ENCODE measurements at regions not wholly inside any gene's neighbourhood (a gene's known extent, or its start where the extent isn't known, plus 50 kb on each side); places are given as distances from the start of the nearest gene placed in this dataset.
A peak's percentile ranks its signal among the peaks of the same experiment; 100 is the strongest.

GRCh38 chr12:29051221-29051620 is 97.9 kb upstream of the FAR2 start:
- DNase-seq = no peak

DNA sequence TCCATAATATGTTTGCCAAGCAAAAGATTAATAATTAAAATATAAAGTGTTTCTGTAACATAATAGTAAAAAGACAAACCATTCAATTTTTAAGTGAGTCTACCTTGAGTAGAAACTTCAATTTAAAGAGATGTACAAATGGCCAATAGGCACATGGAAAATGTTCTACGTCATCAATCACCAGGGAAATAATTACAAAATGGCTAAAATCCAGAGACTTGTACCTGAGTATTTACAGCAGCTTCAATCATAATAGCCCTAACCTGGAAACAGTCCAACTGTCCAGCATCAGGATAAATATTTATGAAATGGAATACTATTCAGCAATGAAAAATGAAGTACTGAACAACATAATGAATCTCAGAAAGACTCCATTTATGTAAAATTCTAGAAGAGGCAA is 95.5 kb upstream of the FAR2 start:
- no peak for DNase-seq

GRCh38 chr12:29054858-29055663 is 94.0 kb upstream of the FAR2 start:
- no peak for DNase-seq

DNA sequence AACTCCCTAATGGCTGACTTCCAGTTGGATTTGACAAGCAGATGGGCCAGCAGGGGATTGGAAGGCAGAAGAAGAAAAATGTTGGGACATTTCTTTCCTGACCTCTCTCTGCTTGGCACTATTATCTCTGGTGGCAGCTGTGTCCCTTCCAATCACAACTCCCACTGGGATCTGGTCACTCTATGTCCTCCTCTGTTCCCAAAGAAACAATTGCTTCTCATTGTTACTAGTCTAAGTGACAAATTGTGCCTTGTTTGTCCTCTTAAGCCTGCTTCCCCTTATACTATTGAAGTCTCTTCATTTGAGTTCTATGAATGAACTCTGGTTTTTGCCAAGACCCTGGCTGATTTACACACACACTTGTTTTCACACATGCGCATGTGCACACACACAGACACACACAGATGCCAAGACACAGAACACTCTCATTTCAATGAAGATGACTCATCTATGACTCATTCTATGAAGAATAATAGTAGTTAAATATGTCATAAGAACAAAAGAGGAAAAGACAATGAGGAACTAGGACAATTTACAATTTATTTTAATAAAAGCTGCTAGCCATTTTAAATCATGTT is 83.0 kb upstream of the FAR2 start:
- no peak for DNase-seq

DNA sequence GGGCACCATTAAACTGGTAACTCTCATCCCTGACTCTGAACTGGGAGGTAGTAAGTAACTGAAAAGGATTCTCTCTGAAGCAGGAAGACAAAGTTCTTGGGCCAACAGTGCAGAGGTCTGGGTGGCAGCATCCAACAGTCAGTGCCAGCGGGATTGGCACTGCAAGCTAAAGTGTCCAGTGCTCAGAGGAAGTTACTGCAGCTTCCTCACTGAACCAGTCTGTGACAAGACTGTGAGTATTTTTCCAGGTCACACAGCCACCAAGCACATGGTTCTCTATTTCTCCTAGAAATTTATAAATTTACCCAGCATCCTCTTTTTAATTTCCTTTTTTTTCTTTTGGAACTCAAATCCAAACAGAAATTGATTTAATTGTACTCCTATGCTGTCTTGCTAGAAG is 81.6 kb upstream of the FAR2 start:
- DNase-seq = no peak

DNA sequence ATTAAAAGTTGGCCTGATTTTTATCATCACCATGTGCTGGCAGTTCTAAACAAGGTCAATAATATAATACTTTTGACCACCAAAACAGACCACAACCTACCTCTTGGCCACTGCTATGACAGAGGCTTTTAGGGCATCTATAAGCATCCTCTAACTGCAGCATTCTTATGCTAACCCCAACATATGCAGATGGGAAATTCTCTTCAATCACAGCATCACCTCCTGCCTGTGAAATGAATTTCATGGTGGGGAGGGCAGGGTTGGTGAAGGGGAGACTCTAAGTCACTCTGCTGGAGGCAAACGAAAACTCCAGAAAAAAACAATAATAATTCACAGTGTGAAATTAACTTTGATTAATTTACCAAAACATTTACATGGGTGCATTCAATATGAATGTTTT is 78.8 kb upstream of the FAR2 start:
- DNase-seq = no peak

- no peak for DNase-seq
These were observed 78.0 kb upstream of the FAR2 start for GRCh38 chr12:29071099-29071498.

- DNase-seq = no peak
These were observed 76.4 kb upstream of the FAR2 start for GRCh38 chr12:29072631-29073030.

GRCh38 chr12:29073631-29074239 is 75.3 kb upstream of the FAR2 start:
- DNase-seq = peak; percentile 2

- DNase-seq = no peak
These were observed 68.0 kb upstream of the FAR2 start for GRCh38 chr12:29081101-29081500.

DNA sequence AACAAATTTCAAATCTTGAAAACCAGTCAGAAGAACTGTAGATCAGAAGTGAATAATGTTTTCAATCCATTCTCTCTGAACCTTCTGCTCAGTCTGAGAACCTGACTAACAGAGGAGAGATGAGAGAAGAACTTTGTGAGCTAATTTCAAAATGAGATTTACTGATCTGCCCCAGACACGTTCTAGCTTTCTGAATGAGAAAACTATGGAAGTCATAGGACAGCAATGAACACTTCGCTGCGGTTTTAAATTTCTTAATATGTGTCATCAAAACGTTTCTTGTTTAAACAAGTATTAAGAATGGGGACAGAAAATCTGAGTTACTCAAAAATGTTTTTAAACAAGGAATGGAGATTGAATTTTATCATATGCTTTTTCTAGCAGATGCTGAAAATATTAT is 66.6 kb upstream of the FAR2 start:
- no peak for DNase-seq

DNA sequence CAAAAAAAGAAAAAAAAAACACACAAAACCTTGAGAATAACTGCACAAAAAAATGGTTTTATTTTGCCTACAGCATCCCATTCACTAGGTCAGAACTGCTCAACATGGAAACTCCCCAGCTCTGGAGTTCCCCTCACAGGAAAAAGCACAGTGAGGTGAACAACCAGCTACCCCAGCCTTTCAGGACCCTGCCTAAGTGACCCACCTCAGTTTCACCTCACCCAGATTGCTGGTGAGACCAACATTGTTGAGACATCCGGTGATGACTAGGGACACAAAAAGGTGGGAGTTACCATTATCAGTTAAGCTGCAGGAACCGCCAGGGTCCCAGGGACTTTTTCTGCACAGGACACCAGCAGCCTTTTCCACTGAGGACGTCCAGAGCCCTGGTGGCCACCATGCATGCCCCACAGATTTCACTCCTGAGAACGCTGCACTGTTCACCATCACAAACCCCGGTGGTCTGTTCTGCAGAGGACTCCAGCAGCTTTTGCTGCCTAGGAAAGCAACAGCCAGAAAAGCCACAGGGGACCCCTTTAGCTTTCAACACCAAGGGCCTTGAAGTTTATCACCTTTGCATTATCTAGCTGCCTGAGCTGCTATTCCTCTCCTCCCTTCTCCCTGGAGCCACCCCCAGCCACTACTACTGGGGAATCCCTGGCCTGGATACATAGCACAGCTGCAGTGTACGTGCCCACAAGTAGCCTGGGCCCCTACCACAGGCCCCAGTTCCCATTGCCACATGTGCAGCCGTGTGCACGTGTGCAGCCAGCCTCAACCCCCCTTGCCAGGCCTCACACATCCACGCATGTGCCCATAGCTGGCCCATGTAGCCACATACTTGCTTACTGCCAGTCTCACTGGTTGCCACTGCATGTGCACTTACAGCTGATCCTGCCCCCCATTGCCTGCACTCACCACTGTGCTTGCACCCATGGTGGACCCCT is 62.5 kb upstream of the FAR2 start:
- DNase-seq = no peak

GRCh38 chr12:29088611-29089219 is 60.4 kb upstream of the FAR2 start:
- no peak for DNase-seq

Measured in right kidney (tissue), 1 donor.